ENCODE measurements at regions not wholly inside any gene's neighbourhood (a gene's known extent, or its start where the extent isn't known, plus 50 kb on each side); places are given as distances from the start of the nearest gene placed in this dataset.

DNA sequence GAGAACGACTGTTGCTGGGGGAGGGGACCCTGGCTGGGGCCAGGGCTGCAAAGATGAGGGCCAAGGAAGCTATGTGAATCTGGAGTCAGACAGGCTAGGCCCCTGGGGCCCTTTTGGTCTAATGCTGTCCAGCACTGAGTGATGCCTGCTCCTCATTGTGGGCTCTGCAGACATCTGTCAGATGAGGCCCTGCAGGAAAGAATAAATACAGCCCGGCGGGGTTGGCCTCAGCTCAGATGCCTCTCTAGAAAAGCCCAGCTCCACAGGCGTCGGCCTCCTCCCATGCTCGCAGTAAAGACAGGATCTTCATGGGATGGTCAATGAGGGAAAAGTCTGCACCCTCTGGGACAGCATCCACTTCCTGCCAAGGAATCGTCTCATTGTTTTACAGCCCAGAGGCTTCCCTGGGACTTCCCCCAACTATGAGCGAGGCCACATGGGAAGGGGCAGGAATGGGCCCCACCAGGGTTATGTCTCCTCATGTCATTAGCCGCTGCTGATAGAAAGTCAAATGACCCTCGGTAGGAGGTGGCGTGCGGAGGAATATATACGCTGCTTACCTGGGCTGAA, 125.8 kb upstream of the GLI2 start:
- no peak overlapping the region for H3K27ac ChIP-seq
- no peaks in the 10 kb centered on the region for H3K9me3 ChIP-seq
- TF ChIP-seq, protein P1, sequence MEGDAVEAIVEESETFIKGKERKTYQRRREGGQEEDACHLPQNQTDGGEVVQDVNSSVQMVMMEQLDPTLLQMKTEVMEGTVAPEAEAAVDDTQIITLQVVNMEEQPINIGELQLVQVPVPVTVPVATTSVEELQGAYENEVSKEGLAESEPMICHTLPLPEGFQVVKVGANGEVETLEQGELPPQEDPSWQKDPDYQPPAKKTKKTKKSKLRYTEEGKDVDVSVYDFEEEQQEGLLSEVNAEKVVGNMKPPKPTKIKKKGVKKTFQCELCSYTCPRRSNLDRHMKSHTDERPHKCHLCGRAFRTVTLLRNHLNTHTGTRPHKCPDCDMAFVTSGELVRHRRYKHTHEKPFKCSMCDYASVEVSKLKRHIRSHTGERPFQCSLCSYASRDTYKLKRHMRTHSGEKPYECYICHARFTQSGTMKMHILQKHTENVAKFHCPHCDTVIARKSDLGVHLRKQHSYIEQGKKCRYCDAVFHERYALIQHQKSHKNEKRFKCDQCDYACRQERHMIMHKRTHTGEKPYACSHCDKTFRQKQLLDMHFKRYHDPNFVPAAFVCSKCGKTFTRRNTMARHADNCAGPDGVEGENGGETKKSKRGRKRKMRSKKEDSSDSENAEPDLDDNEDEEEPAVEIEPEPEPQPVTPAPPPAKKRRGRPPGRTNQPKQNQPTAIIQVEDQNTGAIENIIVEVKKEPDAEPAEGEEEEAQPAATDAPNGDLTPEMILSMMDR (IDR thresholded peaks at IDR 0.05), result no peak
- no peak overlapping the region for H3K4me3 ChIP-seq (ENCODE audit: low read depth in 1 of 2, low read length in 1 of 2)
- H3K36me3 ChIP-seq, result no peaks in the 10 kb centered on the region
- peaks cover 20 to 22% of the 10 kb centered on the region in 2 experiments for H3K4me1 ChIP-seq (ENCODE audit: control insufficient read depth in 1 of 2, insufficient read depth in 1 of 2, low read depth in 1 of 2, low read length in 1 of 2)
- H3K27me3 ChIP-seq, result peaks cover 5% of the 10 kb centered on the region

DNA sequence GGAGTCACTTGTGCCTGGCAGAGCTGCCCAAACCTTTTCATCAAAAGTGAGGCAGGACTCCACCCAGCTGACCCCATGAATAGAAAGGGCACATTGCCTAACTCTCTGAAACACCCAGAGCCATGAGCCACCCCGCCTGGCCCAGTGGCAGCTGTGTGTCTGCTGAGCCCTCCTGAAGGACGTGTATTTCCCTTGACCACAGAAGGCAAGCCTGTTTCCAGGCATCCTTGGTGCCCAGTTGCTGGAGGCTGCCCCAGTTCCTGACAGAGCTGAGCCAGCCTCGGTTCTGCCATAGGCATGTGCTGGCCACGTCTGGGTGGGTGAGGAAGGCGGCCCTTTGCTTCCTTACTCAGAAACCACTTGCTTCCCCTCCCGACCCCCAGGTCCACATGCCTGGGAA, 124.7 kb upstream of the GLI2 start:
- H3K27me3 ChIP-seq, result peaks cover 5% of the 10 kb centered on the region
- TF ChIP-seq, protein P1 (IDR thresholded peaks at IDR 0.05), result no peak
- H3K36me3 ChIP-seq, result no peaks in the 10 kb centered on the region
- H3K9me3 ChIP-seq, result no peaks in the 10 kb centered on the region
- peaks cover 8 to 11% of the 10 kb centered on the region in 2 experiments for H3K4me1 ChIP-seq (ENCODE audit: control insufficient read depth in 1 of 2, insufficient read depth in 1 of 2, low read depth in 1 of 2, low read length in 1 of 2)
- no peak overlapping the region for H3K27ac ChIP-seq
- no peak overlapping the region for H3K4me3 ChIP-seq (ENCODE audit: low read depth in 1 of 2, low read length in 1 of 2)

DNA sequence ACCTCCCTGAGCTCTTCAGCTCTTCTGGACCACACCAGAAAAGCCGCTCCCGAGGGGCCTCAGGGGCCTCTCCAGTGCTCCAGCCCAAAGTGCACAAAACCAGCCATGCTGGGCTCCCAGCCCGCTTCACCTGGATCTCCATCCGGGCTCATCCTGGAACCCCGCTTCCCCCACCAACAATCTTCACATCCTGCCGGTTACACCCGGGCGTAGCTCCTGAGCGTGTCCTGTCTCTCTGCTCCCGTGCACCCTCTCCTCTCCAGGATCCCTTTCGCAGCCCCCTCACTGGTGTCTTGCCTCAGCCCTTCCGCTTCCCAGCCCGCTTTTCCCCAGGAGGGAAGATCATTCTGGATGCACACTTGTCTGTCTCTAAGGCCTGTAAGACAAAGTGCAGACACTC, 123.7 kb upstream of the GLI2 start:
- Histone ChIP-seq H3K27ac (no peak overlapping the region), H3K27me3 (peaks cover 5% of the 10 kb centered on the region), H3K9me3 (no peaks in the 10 kb centered on the region), H3K36me3 (no peaks in the 10 kb centered on the region), H3K4me3 (ENCODE audit: low read depth in 1 of 2, low read length in 1 of 2) (no peak overlapping the region), H3K4me1 (ENCODE audit: control insufficient read depth in 1 of 2, insufficient read depth in 1 of 2, low read depth in 1 of 2, low read length in 1 of 2) (peaks cover 0 to 2% of the 10 kb centered on the region in 2 experiments)
- TF ChIP-seq, protein P1 (IDR thresholded peaks at IDR 0.05), result no peak

DNA sequence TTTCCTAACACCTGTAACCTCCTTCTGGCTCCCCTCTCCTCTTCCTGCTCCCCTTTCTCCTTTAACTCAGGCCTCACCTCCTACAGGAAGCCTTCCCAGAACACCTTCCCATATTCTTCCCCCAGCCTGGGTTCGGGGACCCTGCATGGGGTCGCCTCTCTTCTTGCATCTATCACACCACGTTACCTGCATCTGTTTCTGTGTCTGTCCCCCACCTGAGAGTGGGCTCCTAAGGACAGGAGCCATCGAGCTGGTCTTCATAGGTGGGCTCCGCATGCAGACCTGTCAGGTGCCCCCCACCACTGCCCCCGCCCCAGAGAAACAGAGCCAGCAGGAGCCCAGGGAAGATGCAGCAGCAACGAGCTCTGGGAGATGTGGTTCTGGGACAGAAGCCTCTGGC, 123.2 kb upstream of the GLI2 start:
- Histone ChIP-seq H3K9me3 (no peaks in the 10 kb centered on the region), H3K4me1 (ENCODE audit: control insufficient read depth in 1 of 2, insufficient read depth in 1 of 2, low read depth in 1 of 2, low read length in 1 of 2) (no peaks in the 10 kb centered on the region), H3K27ac (no peak overlapping the region), H3K27me3 (peaks cover 5% of the 10 kb centered on the region), H3K36me3 (no peaks in the 10 kb centered on the region), H3K4me3 (ENCODE audit: low read depth in 1 of 2, low read length in 1 of 2) (no peak overlapping the region)
- TF ChIP-seq, protein P1 (IDR thresholded peaks at IDR 0.05), result no peak

DNA sequence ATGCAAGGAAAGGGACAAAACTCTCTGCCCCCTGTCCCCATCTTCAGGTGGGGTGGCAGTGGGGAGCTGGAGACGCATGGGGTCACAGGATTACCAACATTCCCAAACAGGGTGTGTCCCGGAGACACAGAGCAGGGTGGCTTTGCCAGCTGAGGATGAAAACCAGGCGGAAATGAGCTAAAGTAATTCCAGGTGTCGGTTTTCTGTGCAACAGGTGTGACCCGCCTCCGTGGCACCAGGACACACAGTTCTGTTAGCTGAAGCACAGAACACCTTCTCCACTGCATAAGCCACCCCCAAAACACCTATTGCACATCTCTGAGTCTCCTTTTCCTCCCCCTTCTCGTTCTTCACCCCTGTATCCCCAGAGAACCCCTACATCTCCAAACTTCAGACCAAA, 122.7 kb upstream of the GLI2 start:
- TF ChIP-seq, protein P1 (IDR thresholded peaks at IDR 0.05), result no peak
- no peaks in the 10 kb centered on the region for H3K9me3 ChIP-seq
- H3K4me3 ChIP-seq (ENCODE audit: low read depth in 1 of 2, low read length in 1 of 2), result no peak overlapping the region
- no peaks in the 10 kb centered on the region for H3K36me3 ChIP-seq
- H3K4me1 ChIP-seq (ENCODE audit: control insufficient read depth in 1 of 2, insufficient read depth in 1 of 2, low read depth in 1 of 2, low read length in 1 of 2), result no peaks in the 10 kb centered on the region
- no peak overlapping the region for H3K27ac ChIP-seq
- H3K27me3 ChIP-seq, result peaks cover 5% of the 10 kb centered on the region

Measured in neutrophil (primary cell).